ENCODE measurements at regions not wholly inside any gene's neighbourhood (a gene's known extent, or its start where the extent isn't known, plus 50 kb on each side); places are given as distances from the start of the nearest gene placed in this dataset.

DNA sequence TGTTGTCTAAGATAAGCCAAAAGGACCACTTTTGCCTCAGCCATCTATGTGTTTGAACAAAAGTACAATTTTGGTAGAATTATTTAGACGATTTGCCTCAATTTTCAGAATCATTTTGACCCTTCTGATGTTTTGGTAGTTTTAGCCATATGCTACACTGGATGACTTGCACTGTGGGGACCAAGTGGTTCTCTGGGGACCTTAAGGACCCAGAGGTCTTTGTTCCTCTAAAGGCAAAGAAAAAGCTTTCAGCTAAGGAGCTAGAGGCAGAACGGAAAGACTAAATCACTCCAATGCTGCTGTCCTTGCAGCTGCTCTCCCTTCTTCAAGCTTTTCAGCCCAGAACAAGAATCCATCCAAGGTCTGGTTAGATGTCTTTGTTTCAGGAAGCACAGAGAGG, 51.0 kb upstream of the APC start:
- peaks cover 42% of the 10 kb centered on the region for H3K27me3 Mint-ChIP-seq (ENCODE audit: low read depth)
- no peak overlapping the region for H3K4me3 Mint-ChIP-seq

DNA sequence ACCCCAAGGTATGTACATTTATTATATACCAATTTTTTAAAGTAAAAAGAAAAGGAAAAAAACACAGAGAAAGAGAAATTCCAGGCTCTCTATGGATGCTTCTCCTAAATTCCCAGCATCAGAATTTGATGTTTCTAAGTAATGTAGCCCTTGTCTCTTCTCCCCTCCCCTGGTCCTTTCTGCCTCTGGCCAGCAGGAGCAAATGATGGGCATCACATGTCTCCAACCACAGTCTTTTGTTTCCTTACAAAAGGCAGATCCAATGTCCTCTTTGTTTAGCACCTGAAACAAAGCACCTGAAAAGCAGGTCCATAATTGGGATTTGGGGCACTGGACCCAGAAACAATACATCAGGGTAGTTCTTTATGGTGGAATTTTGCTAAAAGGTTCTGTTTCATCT, 50.4 kb upstream of the APC start:
- no peaks in the 10 kb centered on the region for H3K4me1 Mint-ChIP-seq (ENCODE audit: low read depth)
- DNase-seq (ENCODE audit: low spot score) = no peak

More for the DNA sequence above, 51.0 kb upstream of the APC start:
- Mint-ChIP-seq H3K9me3 (no peaks in the 10 kb centered on the region), H3K36me3 (ENCODE audit: low read depth) (no peaks in the 10 kb centered on the region), H3K4me1 (ENCODE audit: low read depth) (no peaks in the 10 kb centered on the region), H3K27ac (no peak overlapping the region)
- DNase-seq (ENCODE audit: low spot score) = no peak

More for the DNA sequence above, 50.4 kb upstream of the APC start:
- Mint-ChIP-seq H3K27ac (no peak overlapping the region), H3K36me3 (ENCODE audit: low read depth) (no peaks in the 10 kb centered on the region), H3K27me3 (ENCODE audit: low read depth) (peaks cover 42% of the 10 kb centered on the region), H3K9me3 (no peaks in the 10 kb centered on the region), H3K4me3 (no peak overlapping the region)

Data from T-helper 2 cell treated with Interferon-gamma antibody and Interleukin-4, amounts not matched to agents 5 μg/mL and 100 μg/mL, for 36 hours (primary cell).